Activated naive CD4-positive, alpha-beta T cell treated with anti-CD3 and anti-CD28 coated beads, Interleukin-2, amount 10 ng/mL, durations not matched to agents 7 days and 5 days (primary cell): ENCODE measurements at regions not wholly inside any gene's neighbourhood (a gene's known extent, or its start where the extent isn't known, plus 50 kb on each side); places are given as distances from the start of the nearest gene placed in this dataset.

Source experiments
- CTCF ChIA-PET: fragments of 350-600 bp; sonication (Branson Sonifier 250); formaldehyde crosslinking; loops from one replicate; lab custom pipeline; 2021; ENCODE audit warnings: antibody characterized with exemption; lab: Charles Lee
- DNase-seq: peaks from one replicate; pipeline ENCODE4 v3.0.0-alpha.2; 2020
- H3K27ac Mint-ChIP-seq: one replicate; pipeline ENCODE4 v1.8.0; 2021; ENCODE audit warnings: mild to moderate bottlenecking, moderate library complexity, mixed read lengths
- H3K27me3 Mint-ChIP-seq: one replicate; pipeline ENCODE4 v1.8.0; 2021; ENCODE audit warnings: mild to moderate bottlenecking, mixed read lengths
- H3K36me3 Mint-ChIP-seq: one replicate; pipeline ENCODE4 v1.8.0; 2021; ENCODE audit warnings: mixed read lengths
- H3K4me1 Mint-ChIP-seq: one replicate; pipeline ENCODE4 v1.8.0; 2021; ENCODE audit warnings: mixed read lengths
- H3K4me3 Mint-ChIP-seq: one replicate; pipeline ENCODE4 v1.8.0; 2021; ENCODE audit warnings: mild to moderate bottlenecking, moderate library complexity, mixed read lengths
- H3K9me3 Mint-ChIP-seq: one replicate; pipeline ENCODE4 v1.8.0; 2021; ENCODE audit warnings: mixed read lengths

GRCh38 chr17:70618641-70619040 lies 449.3 kb downstream of the KCNJ2 start:
- CTCF ChIA-PET: no interaction called here
- Mint-ChIP-seq H3K4me1 (peaks cover 7% of the 10 kb centered on the region), H3K9me3 (peaks cover 2% of the 10 kb centered on the region), H3K27ac (no peak overlapping the region), H3K4me3 (no peak overlapping the region), H3K27me3 (no peaks in the 10 kb centered on the region), H3K36me3 (no peaks in the 10 kb centered on the region)
- no peak for DNase-seq

- H3K27me3 Mint-ChIP-seq: no peaks in the 10 kb centered on the region
- no peak overlapping the region for H3K4me3 Mint-ChIP-seq
- CTCF ChIA-PET: no interaction called here
- peaks cover 2% of the 10 kb centered on the region for H3K9me3 Mint-ChIP-seq
- no peak overlapping the region for H3K27ac Mint-ChIP-seq
- no peaks in the 10 kb centered on the region for H3K36me3 Mint-ChIP-seq
- peaks cover 7% of the 10 kb centered on the region for H3K4me1 Mint-ChIP-seq
- DNase-seq: no peak
Measured at GRCh38 chr17:70621566-70621965, 452.2 kb downstream of the KCNJ2 start.

GRCh38 chr17:70622368-70623260 lies 453.3 kb downstream of the KCNJ2 start:
- Mint-ChIP-seq H3K36me3 (no peaks in the 10 kb centered on the region), H3K4me3 (no peak overlapping the region), H3K9me3 (peaks cover 2% of the 10 kb centered on the region), H3K27me3 (no peaks in the 10 kb centered on the region), H3K4me1 (peaks cover 7% of the 10 kb centered on the region), H3K27ac (no peak overlapping the region)
- DNase-seq: peak; percentile 21
- CTCF ChIA-PET: interaction anchor here (0.7 kb wide), 1 partner anchor 953 kb away, joined by 3 read pairs; no protein-coding TSS in a partner anchor

GRCh38 chr17:70624211-70624610 lies 454.9 kb downstream of the KCNJ2 start:
- CTCF ChIA-PET: no interaction called here
- Mint-ChIP-seq H3K27me3 (no peaks in the 10 kb centered on the region), H3K9me3 (peaks cover 2% of the 10 kb centered on the region), H3K4me1 (peaks cover 7% of the 10 kb centered on the region), H3K27ac (no peak overlapping the region), H3K36me3 (no peaks in the 10 kb centered on the region), H3K4me3 (no peak overlapping the region)
- no peak for DNase-seq

GRCh38 chr17:70629902-70630301 lies 460.6 kb downstream of the KCNJ2 start:
- Mint-ChIP-seq H3K9me3 (no peaks in the 10 kb centered on the region), H3K27ac (no peak overlapping the region), H3K4me1 (no peaks in the 10 kb centered on the region), H3K27me3 (no peaks in the 10 kb centered on the region), H3K4me3 (no peak overlapping the region), H3K36me3 (no peaks in the 10 kb centered on the region)
- CTCF ChIA-PET: interaction anchor here (0.5 to 1.2 kb wide), 4 partner anchors 1059 to 1893 kb away, joined by 3 to 4 read pairs (median 3); no protein-coding TSS in a partner anchor
- peak; percentile 25 for DNase-seq

GRCh38 chr17:70636517-70637133 lies 467.3 kb downstream of the KCNJ2 start:
- H3K27me3 Mint-ChIP-seq: no peaks in the 10 kb centered on the region
- no peaks in the 10 kb centered on the region for H3K9me3 Mint-ChIP-seq
- CTCF ChIA-PET: no interaction called here

DNA sequence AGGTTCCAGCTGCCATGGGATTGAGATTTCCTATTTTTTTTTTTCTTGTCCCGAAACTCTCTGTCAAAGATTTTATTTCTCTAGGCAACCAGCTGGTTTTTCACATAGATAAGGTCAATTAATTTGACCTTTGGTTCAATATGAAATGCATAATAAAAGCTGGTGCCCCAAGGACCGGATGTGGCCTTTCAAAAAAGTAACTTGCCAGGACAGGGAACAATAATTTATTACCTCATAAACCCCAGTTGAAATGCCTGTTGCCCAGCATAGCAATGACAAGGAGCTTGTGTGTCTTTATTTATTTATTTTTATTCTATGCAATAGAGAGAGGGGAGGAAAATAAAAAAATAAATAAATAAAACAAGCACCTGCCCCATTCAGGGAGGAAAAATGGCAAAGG lies 472.7 kb downstream of the KCNJ2 start:
- CTCF ChIA-PET: no interaction called here
- DNase-seq: no peak
- no peak overlapping the region for H3K4me3 Mint-ChIP-seq
- H3K27me3 Mint-ChIP-seq: no peaks in the 10 kb centered on the region
- H3K27ac Mint-ChIP-seq: no peak overlapping the region
- no peaks in the 10 kb centered on the region for H3K36me3 Mint-ChIP-seq
- no peaks in the 10 kb centered on the region for H3K4me1 Mint-ChIP-seq
- H3K9me3 Mint-ChIP-seq: peaks cover 2% of the 10 kb centered on the region

More at GRCh38 chr17:70636517-70637133, 467.3 kb downstream of the KCNJ2 start:
- H3K4me3 Mint-ChIP-seq: no peak overlapping the region
- H3K36me3 Mint-ChIP-seq: no peaks in the 10 kb centered on the region
- H3K4me1 Mint-ChIP-seq: no peaks in the 10 kb centered on the region
- DNase-seq: no peak
- H3K27ac Mint-ChIP-seq: no peak overlapping the region

- CTCF ChIA-PET: no interaction called here
- Mint-ChIP-seq H3K9me3 (peaks cover 2% of the 10 kb centered on the region), H3K4me3 (no peak overlapping the region), H3K27me3 (no peaks in the 10 kb centered on the region), H3K36me3 (no peaks in the 10 kb centered on the region), H3K27ac (no peak overlapping the region), H3K4me1 (no peaks in the 10 kb centered on the region)
- no peak for DNase-seq
Measured at GRCh38 chr17:70644096-70644495, 474.8 kb downstream of the KCNJ2 start.

DNA sequence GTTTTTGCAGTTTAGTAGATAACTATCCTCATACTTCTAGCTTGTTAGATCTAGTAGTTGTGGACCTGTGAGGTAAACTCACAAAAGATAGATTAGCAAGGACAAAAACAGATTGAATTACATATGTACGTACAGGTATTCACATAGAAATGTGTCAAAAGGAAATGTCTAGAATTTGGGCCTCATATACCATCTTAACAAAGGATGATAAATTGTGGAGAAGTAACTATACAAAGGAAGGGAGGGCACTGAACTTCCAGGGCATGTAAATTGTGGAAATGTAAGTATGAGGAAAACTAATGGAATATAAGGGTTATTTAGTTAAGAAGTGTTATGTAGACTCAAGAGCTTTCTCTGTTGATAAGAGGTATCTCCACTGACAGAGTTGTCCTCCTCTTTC lies 477.3 kb downstream of the KCNJ2 start:
- no peak overlapping the region for H3K4me3 Mint-ChIP-seq
- H3K36me3 Mint-ChIP-seq: no peaks in the 10 kb centered on the region
- no peak for DNase-seq
- H3K4me1 Mint-ChIP-seq: no peaks in the 10 kb centered on the region
- H3K9me3 Mint-ChIP-seq: peaks cover 2% of the 10 kb centered on the region
- H3K27me3 Mint-ChIP-seq: no peaks in the 10 kb centered on the region
- H3K27ac Mint-ChIP-seq: no peak overlapping the region
- CTCF ChIA-PET: no interaction called here

- H3K9me3 Mint-ChIP-seq: peaks cover 2% of the 10 kb centered on the region
- CTCF ChIA-PET: no interaction called here
- no peaks in the 10 kb centered on the region for H3K36me3 Mint-ChIP-seq
- no peak for DNase-seq
- H3K27me3 Mint-ChIP-seq: no peaks in the 10 kb centered on the region
- no peak overlapping the region for H3K4me3 Mint-ChIP-seq
- H3K27ac Mint-ChIP-seq: no peak overlapping the region
- H3K4me1 Mint-ChIP-seq: no peaks in the 10 kb centered on the region
Measured at GRCh38 chr17:70648166-70648565, 478.8 kb downstream of the KCNJ2 start.

- Mint-ChIP-seq H3K4me1 (no peaks in the 10 kb centered on the region), H3K4me3 (no peak overlapping the region), H3K27ac (no peak overlapping the region), H3K9me3 (no peaks in the 10 kb centered on the region), H3K27me3 (no peaks in the 10 kb centered on the region), H3K36me3 (no peaks in the 10 kb centered on the region)
- no peak for DNase-seq
- CTCF ChIA-PET: no interaction called here
Measured at GRCh38 chr17:70653850-70654249, 484.5 kb downstream of the KCNJ2 start.

DNA sequence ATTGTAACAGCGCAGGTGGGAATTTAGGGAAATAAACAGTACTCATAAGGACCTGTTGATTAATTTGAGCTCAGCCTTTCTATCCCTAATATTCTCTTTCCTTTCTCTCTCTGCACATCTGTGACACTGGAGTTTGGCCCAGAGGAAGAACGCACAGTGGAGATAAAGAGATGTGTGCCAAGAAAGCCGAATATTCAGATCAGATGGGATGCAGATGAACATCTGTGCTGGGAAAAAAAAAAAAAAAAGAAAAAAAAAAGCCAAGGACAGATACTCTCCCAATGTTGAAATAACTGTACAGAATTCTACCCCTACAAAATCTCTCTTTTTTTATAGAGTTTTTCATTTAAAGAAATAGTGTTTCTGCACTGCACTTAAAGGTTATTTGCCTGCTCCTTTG lies 485.4 kb downstream of the KCNJ2 start:
- Mint-ChIP-seq H3K27me3 (no peaks in the 10 kb centered on the region), H3K4me3 (no peak overlapping the region), H3K27ac (no peak overlapping the region), H3K4me1 (no peaks in the 10 kb centered on the region), H3K9me3 (no peaks in the 10 kb centered on the region), H3K36me3 (no peaks in the 10 kb centered on the region)
- CTCF ChIA-PET: no interaction called here
- DNase-seq: no peak

DNA sequence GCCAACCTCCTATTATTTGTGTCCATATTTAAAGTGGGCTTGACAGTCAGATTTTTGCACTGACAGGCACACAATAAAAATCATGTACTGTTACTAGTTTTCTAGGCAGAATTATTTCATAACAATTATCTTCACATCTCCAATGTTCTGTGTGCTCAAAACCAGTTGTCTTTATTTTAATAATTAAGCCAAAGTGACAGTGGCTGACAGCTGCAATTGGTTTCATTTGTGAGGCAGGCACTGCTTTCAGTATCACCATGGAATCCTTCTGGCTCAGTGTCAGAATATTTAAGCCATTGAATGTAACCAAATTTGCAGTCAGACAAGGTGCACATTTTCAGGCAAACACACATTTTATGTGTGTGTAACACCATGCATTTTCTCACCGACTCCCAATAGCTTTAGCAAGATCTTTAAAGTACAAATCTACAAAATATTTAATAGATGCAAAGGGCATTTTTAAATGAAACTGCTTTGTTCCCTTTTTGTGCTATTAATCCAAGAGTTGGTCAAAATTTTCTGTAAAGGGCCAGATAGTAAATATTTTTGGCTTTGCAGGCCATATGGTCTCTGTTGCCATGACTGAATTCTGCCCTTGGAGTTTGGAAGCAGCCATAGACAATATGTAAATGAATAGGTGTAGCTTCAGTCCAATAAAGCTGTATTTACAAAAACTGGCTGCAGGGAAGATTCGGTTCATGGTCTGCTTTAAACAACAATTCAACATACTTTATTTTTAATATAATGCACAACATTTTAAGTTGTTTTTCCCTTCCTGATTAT lies 486.0 kb downstream of the KCNJ2 start:
- H3K27ac Mint-ChIP-seq: no peak overlapping the region
- no peaks in the 10 kb centered on the region for H3K9me3 Mint-ChIP-seq
- H3K4me1 Mint-ChIP-seq: no peaks in the 10 kb centered on the region
- no peaks in the 10 kb centered on the region for H3K27me3 Mint-ChIP-seq
- no peak for DNase-seq
- no peak overlapping the region for H3K4me3 Mint-ChIP-seq
- CTCF ChIA-PET: no interaction called here
- no peaks in the 10 kb centered on the region for H3K36me3 Mint-ChIP-seq

DNA sequence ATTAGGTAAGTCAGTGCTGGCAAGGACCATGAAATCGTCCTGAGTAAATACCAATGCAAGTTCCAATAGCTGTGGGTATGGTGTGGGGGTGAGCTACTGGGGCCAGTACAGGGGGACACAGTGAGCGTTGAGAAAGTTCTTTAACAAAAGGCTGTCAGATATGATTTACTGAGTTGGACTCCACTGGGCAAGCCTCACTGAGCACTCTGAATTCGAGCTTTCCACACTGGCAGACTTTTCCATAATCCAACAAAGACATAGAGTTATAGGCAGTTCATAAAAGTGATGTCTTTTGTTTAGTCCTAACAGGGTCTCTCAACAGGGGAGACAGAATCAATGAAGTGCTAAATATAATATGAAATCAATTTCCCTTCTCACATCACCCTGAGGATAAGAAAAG lies 489.0 kb downstream of the KCNJ2 start:
- CTCF ChIA-PET: no interaction called here
- Mint-ChIP-seq H3K4me3 (no peak overlapping the region), H3K27ac (no peak overlapping the region)

More for the DNA sequence above, 489.0 kb downstream of the KCNJ2 start:
- H3K4me1 Mint-ChIP-seq: no peaks in the 10 kb centered on the region
- DNase-seq: no peak
- H3K36me3 Mint-ChIP-seq: no peaks in the 10 kb centered on the region
- H3K9me3 Mint-ChIP-seq: no peaks in the 10 kb centered on the region
- H3K27me3 Mint-ChIP-seq: no peaks in the 10 kb centered on the region
